HG02610 (cell line): ENCODE measurements at regions not wholly inside any gene's neighbourhood (a gene's known extent, or its start where the extent isn't known, plus 50 kb on each side); places are given as distances from the start of the nearest gene placed in this dataset.
"Not testable (repeated sequence)": the region's sequence is repeated elsewhere in the genome, so short reads cannot be mapped to it uniquely, and the experiment has no call there.

ENCODE experiments used
- ATAC-seq: cut with Tn5 transposase; IDR thresholded peaks from one replicate; pipeline ENCODE4 v1.9.1; 2021; ENCODE audit warnings: mild to moderate bottlenecking, moderate library complexity; ENCODE audit not compliant: unreplicated experiment

DNA sequence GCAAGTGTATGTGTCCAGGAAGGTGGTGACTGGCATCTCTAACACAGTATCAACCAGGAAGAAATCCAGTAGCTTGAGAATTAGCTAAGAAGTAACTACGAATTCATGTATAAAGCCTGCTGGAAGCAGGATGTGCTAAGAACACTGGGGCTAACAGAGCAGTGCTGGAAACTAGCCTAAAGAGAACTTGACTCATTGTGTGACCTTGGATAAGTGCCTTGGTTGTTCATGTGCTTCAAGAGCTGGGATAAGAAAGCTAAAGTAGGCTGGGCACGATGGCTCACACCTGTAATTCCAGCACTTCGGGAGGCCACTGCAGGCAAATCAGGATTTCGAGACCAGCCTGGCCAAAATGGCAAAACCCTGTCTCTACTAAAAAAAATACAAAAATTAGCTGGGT lies 186.9 kb downstream of the RRAGC start:
- ATAC-seq: no peak

DNA sequence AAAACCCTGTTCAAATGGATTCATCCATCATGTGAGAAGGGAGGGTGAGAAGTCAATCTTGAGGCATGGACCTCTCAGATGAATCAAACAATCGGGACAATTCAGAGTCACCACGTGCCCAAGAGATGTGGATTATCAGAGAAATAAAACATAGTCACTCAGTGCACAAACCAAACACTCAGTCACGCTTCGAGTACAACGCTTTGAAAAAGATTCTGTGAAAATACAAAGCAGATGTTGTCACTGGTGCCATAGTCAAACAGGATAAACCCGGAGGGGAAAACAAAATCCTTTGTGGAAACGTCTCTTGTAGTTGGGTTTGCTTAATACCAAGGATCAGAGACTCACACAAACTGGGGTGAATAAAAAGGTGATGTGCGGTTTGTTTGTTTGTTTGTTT lies 188.4 kb downstream of the RRAGC start:
- no peak for ATAC-seq

DNA sequence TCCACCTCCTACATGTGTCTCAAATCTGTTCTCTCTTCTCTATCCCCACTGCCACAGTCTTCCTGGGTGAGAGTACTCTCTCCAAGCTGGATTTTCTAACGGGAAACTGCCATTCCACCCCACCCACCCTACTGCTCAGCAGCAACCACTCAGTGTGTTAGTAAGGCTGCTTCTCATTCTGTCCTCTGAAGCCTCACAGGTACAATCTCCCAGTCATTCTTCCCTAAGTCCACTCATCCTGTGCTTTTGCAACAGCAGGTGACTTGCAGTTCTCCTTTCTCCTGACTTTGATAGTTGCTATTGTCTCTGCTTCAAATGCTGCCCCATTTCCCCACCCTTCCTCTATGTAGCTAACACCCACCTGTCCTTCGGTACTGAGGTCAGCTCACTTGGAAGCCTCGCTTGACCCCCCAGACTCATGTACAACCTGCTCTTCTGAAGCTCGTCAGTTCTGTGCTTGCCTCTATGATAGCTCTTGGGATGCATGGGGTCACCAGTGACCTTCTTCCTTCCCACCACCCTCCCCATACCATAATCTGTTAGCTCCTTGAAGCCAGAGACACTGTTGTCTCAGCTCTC lies 188.9 kb downstream of the RRAGC start:
- ATAC-seq: no peak

DNA sequence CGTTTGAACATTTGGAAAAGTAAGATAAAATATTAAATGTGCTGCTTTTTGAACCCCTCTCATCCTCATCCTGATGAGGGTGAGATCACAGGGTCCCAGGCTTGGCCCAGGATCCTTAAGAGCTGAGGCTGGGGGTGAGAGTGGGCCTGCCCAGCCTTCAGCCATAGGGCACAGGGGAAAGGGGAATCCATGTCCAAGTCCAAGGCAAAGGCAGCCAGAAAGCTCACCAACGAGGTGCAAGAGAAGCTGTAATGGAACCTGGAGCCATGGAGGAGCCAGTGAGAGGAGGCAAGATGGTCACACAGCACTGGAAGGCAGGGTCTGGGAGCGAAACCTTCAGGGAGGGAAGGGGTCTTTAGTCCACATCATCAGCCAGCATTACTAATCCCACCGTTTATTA lies 191.9 kb downstream of the RRAGC start:
- no peak for ATAC-seq

DNA sequence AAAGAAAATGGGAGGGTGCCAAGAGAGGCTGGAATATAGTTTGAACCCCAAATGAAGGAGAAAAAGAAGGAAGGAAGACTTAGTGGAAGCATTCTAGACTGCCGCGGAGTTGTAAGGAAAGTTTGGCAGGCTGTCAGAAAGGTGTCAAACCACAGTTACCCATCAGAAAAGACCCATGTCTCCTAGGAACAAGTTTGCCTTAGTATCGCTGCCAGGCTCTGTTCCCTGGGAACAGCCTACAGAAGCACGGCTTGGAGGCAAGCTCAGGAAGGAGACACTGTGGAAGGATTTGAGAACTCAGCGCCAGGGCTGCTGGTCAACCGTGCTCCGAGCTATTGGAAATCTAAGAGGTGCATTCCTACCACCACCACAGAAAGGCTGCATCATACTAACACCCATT lies 197.4 kb downstream of the RRAGC start:
- no peak for ATAC-seq

DNA sequence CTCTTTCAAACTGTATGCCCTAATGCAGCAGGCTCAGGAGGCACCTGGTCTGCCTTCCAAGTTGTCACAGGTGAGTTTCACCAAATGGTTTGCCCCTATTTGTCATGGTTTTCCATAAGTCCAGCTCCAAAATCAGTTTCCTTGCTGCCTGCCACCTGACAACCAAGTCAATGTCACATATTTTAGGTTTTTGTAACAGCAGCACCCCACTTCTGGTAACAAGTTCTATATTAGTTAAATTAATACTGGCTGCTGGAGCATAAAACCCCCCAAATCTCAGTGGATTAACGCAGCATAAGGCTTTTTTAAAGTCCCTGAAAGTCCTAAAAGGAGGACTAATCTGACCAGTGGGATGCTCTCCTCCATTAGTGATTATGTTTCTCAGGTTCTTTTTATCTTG lies 200.7 kb downstream of the RRAGC start:
- no peak for ATAC-seq

DNA sequence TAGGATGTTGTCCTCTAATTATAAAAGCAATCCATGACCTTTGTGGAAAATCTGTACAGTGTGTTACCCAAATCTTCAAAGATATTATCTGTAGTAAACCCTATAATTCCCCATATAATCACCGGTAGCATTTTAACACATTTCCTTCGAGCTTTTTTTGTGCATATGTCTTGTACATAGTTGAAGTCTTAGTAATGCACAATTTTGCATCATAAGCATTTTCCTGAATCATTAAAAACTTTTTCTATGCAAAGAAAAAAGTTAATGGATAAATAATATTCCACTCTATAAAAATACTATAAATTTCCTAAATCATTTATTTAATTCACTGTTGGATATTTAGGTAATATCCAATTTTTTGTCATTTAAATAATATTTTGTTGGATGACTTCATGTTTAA lies 201.7 kb downstream of the RRAGC start:
- ATAC-seq: no peak

DNA sequence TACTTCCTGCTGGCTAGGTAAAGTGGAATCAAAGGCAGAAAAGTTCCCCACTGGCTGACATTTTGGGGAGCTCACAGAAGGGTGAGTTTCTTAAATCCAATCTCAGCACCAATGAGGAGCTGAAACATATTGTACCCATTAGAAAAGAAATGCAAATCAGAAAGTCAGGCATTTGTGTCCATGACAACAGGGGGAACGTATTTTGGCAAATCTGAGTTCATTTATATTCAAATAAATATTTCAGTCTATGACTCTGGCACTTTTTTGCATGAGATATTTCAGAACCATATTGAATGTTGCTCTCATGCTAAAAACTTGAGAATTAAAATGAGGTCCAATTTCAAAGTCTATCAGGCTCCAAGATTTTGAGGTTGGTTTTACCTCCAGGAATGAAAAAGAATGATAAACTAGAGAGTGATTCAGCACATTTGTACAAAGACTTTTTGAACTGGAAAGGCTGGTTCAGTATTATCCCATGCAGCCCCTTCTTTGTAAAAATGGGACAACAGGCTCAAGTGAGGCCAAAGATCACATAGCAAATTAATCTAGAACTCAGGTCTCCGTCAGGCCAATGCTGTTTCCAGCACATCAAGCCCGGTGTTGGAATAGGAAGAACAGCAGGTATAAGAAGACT lies 202.2 kb downstream of the RRAGC start:
- no peak for ATAC-seq

DNA sequence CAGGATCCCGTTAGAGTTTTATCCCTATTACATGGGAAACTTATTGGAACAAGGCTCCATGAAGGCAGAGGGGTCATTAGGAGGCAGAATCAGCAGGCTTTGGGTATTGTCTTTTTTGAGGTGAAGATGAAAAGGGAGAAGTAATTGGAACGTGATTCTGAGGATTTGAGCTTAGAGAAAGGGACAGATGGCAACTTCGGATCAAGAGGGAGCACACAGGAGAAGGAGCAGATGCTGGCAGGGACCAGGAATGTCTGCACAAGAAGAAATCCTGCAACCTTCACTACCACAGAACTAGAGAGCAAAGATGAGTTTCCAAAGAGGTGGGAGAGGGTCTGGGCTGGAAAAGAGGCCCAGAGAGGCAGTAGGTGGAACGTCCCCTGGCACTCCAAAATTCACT lies 202.8 kb downstream of the RRAGC start:
- no peak for ATAC-seq

DNA sequence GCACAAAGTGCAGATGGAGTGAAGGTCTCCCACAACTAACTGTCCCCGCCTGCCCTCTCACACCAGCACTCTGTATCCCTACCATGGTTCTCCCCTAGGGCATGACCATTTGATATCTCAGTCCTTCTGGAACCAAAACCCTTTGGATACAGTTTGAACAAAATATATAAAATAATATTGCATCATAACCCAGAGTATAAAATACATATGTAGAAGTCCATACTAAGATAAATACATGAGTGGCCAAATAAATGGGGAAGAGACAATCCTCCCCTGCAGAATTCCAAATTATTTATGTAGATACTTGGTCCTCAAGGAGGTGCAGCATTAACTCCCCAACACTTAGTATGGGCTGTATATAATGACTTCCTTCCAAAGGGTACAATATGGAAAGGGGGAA lies 207.4 kb downstream of the RRAGC start:
- no peak for ATAC-seq

DNA sequence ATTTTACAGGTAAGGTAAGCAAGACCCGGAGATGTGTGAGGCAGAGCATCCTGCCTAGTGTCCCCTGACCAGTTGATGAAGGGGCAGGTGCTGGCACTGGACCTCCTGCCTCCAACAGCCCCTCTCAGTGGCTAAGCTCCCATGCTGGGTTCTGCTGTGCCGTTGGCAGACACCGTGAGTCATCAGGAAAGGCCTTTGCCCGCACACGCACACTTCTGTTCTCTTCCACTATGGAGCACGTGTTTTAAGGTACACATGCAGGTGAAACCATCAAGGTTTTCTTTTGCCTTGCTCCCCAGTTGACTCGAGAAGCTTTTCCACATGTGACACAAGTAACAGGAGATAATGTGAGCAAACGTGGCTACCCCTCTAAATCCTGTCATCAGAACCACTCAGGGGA lies 207.9 kb downstream of the RRAGC start:
- no peak for ATAC-seq

DNA sequence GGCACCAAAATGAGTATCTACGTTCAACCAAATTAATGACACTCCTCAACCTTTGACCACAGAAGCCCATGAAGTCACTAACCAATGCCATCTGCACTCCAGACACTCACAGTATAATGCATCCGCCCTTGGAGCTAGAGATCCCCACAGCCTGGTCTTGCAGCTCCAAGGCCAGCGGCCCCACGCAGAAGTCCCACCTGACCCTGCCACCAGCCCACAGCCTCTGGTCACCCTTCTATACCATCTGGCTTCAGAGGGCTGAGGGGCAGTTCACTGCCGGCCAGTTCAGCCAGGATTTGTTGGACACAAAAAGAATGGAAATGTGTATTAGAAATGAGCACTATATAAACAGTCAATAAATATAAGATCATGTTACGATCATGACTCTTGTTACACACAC lies 211.2 kb downstream of the RRAGC start:
- no peak for ATAC-seq

DNA sequence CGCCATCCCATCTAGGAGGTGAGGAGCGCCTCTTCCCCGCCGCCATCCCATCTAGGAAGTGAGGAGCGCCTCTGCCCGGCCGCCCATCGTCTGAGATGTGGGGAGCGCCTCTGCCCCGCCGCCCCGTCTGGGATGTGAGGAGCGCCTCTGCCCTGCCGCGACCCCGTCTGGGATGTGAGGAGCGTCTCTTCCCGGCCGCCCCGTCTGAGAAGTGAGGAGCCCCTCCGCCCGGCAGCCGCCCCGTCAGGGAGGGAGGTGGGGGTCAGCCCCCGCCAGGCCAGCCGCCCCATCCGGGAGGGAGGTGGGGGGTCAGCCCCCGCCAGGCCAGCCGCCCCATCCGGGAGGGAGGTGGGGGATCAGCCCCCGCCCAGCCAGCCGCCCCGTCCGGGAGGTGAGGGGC lies 212.2 kb downstream of the RRAGC start:
- ATAC-seq: not testable (repeated sequence)

DNA sequence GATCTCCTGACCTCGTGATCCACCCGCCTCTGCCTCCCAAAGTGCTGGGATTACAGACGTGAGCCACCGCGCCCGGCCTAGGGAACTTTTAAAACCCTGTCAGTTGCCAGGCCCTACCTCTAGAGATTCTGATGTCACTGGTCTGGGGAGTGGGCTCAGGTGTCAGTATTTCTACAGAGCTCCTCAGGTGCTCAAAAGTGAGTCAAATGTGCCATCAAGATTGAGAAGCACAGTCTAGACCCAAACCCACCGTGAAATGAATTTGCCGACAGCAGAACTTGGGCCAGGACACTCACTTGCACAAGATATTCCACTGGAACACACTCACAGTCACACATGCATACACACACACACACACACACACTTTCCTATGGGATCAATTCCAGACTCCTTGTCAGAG lies 215.5 kb downstream of the RRAGC start:
- ATAC-seq: no peak

DNA sequence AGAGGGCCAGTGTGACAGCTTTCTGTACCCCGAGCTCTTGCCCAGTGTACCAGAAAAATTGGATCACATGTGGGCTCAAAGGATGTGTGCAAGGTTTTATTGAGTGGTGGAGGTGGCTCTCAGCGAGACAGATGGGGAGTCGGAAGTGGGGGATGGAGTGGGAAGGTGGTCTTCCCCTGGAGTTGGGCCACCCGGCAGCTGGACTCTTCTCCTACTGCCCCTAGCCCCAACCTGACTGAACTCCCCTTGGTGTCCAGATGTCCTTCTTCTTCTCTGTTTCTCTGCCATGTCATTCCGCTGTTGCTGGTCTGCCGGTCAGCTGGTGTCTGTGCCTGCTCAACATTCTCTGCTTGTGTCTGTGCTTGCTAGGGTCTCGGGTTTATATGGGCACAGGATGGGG lies 217.9 kb downstream of the RRAGC start:
- no peak for ATAC-seq

DNA sequence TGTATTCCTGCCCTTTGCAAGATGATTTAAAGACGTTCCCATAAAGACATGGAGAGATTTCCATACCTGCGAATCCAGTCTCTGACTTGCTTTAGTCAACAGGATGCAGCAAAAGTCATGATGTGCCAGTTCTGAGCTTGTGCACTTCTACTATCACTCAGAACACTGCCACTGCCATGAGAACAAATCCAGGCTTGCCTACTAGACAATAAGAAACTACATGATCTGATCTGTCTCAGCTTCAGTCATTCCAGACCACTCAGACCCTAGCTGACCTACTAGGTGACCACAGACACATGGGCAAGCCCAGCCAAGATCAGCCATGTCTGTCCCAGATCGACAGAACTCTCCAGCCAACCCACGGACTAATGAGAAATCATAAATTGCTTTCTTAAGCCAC lies 219.2 kb downstream of the RRAGC start:
- no peak for ATAC-seq

DNA sequence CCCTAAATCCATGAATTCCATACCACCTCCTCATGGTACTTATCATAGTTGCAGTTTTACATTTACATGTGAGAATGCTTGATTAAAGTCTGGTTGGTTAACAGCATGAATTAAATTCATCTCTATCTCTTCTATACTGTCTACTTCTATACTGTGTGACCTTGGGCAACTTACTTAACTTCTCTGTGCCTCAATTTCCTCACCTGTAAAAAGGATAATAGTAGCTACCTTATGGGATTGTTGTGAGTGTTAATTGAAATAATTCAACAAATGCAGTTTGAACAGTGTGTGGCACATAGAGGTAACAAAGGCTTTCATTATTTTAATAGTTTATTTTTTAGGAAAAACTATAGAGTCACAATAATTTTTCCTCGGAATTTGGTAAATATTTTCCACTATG lies 231.3 kb downstream of the RRAGC start:
- ATAC-seq: no peak

DNA sequence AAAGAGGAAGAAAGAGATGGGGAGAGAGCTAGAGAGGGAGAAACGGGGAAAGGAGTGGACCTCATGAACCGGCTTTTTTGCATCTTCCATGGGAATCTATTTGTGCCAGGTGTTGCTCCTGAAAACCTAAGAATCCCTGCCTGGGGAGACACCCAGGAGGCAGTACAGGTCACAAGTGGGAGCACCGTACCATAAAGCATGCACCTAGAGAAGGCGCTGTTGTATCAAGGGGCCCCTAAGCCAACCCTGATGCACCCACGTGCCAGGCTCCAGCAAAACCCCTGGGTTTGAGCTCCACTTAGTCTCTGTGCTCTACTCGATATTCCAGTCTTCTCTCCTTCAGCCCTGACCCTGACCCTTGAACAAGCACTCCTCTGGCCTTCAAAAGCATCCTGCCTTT lies 233.6 kb downstream of the RRAGC start:
- no peak for ATAC-seq

DNA sequence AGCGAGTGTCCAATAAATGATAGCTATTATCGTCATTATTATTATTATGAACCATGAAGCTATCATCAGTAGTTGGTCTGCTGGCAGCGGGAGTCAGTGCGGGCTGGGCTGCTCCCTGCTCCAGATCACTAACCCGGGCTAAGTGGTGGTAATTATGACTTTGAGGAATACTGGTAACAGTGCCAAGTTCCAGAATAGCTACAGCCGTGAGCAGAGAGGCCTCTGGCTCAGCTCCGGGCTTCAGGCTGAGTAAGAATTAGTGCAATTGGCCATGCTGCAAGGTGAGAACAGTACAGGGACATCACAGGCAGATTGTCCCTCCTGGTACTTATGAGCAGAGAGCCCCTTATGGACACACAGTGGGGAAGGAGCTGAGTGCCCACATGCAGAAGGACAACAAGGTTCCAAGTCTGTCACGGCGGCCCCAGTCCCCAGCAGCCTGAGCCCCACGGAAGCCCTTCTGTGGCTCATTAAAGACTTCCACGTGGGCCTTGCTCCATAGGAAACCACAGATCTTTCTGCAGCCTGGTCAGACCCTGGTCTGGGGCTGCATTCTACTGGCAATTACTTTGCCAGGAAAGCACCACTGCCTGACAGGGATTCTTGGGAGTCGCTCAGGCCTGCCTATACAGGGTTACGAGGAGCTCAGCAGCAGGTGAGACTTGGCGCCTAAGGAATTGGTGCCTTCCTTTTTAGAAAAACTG lies 235.1 kb downstream of the RRAGC start:
- ATAC-seq: no peak

DNA sequence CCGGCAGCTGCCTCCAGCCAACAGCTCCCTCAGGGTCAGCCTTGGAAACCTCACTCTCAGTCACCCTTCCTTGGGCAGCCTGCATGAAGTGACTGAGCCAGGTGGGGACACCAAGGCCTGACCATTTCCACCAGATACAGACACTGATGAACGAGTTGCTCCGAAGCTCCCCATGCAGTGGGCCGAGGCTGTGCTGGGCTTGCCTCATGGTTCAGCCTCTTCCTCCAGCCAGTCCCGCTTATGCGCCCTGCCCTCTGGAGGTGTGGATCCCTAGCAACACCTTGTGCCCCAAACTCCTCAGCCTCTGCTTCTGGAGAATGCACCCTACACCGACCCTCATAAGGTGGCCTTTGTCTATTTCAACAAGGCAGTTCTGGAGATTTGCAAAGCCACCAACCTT lies 236.0 kb downstream of the RRAGC start:
- no peak for ATAC-seq

DNA sequence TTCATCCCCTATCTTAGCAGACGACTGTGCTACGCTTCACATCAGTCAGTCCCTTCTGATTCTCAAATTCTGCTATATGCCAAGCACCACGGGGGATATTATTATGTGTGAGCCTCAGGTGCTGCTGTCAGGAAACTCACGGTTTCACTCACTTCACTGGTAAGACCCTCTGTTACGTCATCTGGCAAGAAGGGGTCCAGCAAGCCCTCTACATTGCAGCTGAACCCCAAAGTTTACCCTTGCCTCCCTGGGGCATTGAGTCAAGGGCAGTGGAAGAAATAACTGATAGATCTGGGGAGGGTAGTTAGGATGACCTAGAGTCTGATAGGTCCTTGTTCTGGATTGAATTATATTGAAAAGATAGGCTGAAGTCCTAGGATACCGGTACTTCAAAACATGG lies 237.4 kb downstream of the RRAGC start:
- no peak for ATAC-seq

DNA sequence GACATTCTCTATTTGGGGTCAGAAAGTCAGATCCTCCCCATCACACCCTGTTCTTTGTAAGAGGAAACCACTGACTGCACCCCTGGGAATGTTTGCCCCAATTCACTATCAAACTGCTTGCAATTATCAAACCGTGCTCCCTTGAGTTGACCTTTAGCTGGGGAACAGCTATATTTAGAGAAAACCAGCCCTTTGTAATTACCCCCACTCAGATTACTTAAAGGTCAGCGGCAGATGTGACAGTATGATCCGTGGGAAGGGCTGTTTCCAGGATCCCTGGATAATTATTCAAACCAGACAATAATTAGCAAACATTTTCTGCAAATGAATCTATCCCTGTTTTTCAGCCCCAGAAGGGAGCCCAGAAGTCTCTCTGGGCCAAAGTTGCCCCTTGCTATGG lies 242.7 kb downstream of the RRAGC start:
- ATAC-seq: no peak

DNA sequence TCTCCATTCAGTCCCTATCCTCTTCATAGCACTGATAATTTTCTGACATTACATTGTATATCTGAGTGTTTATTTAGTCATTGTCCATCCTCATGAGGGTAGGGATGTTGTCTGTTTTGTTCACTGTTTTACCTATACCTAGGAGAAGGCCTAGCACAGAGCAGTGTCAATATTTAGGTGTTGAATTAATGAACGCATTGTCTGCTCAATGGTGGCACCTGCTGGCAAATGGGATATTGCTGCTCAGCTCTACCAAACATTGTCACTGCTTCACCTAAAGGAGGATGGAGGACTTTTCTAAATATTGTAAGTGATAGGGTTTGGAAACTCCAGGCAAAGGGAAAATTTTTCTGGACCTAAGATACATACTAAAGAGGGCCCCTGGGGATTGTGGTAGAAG lies 243.9 kb downstream of the RRAGC start:
- ATAC-seq: no peak
